NCI-H1105 treated with DMSO at 0.1 percent for 48 hours (cell line): ENCODE measurements at regions not wholly inside any gene's neighbourhood (a gene's known extent, or its start where the extent isn't known, plus 50 kb on each side); places are given as distances from the start of the nearest gene placed in this dataset.
A peak's percentile ranks its signal among the peaks of the same experiment; 100 is the strongest.

Source experiments
- DNase-seq: peaks from one replicate; lab custom pipeline; 2025; lab: John Stamatoyannopoulos, UW

DNA sequence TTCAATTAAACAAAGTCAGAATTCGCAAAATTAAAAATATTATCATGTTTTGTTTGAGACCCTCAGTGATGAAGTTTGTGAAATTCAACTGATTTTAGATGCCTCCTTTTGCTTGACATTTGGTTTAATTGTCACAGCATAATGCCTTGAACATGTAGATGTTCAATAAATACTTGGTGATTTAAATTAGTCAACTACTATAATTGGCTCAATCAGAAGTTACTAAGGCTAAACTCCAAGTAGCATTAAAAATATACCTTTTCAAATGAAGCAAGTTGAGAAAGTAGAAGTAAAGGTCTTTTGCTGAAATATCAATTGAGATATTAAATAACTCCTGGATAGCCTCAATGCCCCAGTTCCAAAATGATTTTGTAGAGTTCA, 145.8 kb upstream of the AKIRIN2 start:
- DNase-seq: no peak

DNA sequence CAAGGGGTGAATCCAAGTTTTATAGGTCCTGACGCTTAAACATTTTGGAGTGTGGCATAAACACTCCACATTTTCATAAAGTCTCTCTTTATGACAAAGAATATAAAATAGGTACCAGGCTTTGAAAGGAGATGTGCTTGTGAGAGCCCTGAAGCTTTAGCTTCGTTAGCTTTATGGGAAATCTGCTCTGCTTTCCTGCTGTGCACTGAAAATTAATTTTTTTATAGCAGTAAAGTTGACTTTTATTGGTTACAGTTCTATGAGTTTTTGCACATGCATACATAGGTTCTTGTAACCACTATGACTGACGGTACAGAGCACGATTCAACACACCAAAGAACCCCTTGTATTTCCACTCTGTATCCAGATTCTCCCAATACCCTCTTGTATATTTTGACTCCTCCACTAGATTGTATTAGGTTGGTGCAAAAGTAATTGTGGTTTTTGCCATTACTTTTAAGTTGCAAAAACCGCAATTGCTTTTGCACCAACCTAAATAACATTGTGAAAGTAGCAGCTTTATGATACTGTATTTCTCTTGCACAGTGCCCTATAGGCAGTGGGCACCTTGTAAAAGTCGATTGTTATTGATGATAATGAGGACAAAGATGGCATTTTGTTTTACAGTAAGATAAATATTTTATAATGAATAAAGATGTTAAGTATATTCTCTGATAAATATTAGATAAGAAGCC, 145.2 kb upstream of the AKIRIN2 start:
- no peak for DNase-seq

DNA sequence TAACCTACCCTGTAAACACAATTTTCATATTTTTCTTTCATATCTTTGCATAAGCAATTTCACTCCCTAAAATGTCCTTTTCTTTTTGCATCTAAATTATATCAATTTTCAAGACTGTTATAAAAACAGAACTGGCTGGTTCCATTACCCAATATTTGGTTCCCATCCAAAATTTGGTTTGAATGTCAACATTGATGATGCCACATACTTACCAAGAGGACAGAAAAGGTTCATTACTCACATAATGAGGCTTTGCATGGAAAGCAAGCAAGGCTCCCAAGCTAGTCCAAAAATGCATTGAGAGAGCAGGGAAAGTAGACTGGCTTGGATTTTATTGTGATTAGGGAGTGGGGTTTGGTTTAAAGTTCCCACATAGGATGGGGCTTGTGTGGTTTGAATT, 144.4 kb upstream of the AKIRIN2 start:
- DNase-seq: no peak

DNA sequence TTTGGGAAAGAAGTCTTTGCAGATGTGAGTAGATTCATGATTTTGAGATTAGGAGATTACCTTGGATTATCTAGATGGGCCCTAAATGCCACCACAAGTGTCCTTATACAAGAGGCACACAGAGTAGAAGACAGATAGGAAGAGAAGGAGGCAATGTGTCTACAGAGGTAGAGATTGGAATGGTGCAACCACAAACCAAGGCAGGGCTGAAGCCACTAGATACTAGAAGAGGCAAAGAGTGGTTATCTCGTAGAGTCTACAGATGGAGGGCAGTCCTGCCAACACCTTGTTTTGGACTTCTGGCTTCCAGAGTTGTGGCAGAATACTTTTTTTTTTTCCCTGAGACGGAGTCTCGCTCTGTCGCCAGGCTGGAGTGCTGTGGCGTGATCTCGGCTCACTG, 138.3 kb upstream of the AKIRIN2 start:
- DNase-seq: no peak

DNA sequence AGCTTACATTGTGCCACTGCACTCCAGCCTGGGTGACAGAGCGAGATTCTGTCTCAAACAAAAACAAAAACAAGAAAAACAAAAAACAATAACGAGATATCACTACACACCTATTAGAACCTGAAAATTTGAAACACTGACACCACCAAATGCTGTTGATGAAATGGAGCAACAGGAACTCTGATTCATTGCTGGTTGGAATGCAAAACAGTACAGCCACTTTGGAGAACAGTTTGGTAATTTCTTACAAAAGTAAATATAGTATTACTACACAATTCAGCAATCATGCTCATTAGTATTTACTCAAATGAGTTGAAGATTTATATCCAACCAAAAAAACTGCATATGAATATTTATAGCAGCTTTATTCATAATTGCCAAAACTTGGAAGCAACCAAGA, 135.8 kb upstream of the AKIRIN2 start:
- no peak for DNase-seq

DNA sequence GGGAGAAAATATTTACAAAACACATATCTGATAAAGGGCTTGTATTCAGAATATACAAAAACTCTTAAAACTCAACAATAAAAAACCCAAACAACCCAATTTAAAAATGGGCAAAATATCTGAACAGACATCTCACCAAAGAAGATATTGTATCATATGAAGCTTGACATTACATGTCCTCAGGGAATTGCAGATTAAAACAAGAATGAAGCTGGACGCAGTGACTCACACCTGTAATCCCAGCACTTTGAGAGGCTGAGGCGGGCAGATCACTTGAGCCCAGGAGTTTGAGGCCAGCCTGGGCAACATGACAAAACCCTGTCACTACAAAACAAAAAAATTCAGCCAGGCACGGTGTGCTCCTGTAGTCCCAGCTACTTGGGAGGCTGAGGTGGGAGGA, 135.4 kb upstream of the AKIRIN2 start:
- no peak for DNase-seq

DNA sequence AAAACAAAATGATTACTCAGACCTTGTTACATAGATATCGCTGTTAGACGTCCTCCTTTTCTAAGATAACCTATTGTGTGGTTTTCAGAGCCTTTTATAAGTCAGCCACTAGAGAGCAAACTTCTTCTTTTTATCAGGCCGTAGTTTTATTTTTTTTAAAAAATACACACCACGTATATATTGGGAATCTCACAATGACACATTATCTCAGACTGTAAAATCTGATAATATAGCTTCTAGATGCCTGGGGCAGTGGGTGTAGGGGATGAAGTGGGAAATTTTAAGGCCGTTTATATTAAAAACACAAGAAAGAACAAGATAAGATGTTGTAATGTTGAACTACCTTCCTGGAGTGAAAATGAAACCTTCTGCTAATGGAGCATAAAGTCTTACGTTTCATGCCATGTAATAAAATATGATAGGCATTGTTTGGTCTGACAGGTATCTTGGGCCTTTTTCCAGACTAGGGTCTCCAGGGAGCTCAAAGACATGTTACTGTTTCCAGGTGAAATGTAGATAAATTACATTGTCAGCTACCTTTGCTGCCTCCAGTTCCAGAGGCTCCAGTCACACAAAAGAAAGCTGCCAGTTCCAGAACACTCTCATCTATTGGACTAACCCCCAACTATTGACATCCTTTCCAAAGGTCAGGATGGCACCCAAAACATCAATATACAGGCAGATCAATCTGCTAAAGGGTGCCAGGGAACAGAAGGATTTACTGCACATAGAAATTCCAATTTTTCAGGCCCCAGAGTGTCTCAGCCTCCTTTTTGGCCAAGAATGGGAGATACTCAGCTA, 130.2 kb upstream of the AKIRIN2 start:
- DNase-seq: peak; percentile 78

DNA sequence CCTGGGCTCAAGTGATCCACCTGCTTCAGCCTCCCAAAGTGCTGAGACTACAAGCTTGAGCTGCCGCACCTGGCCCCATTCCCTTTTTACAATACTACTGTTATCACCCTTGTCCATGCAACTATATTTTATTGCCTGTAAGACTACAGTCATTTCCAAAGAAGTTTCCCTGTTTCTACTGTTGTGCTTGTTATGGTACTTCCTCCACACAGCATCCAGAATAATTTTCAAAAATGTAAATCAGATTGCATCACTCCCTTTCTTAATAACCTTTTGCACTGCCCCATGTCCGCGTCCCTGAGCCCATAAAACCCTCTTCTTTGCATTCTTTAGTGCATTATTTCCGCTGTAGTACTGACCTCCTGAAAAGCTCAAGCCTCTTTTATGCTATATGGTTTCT, 128.9 kb upstream of the AKIRIN2 start:
- DNase-seq: no peak

DNA sequence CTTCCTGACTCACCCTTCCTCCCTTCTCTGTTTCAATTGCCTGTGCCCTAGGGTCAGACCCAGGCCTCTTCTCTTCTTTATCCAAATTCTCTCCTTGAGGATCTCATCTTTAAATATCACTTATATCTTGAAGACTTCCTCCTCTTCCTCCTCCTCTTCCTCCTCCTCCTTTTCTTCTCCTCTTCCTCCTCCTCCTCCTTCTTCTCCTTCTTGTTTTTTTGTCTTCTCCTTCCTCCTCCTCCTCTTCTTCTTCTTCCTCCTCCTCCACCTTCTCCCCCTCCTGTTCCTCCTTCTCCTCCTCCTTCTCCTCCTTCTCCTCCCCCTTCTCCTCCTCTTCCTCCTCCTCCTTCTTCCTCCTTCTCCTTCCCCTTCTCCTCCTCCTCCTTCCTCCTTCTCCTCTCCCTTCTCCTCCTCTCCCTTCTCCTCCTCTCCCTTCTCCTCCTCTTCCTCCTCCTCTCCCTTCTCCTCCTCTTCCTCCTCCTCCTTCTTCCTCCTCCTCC, 127.6 kb upstream of the AKIRIN2 start:
- no peak for DNase-seq

DNA sequence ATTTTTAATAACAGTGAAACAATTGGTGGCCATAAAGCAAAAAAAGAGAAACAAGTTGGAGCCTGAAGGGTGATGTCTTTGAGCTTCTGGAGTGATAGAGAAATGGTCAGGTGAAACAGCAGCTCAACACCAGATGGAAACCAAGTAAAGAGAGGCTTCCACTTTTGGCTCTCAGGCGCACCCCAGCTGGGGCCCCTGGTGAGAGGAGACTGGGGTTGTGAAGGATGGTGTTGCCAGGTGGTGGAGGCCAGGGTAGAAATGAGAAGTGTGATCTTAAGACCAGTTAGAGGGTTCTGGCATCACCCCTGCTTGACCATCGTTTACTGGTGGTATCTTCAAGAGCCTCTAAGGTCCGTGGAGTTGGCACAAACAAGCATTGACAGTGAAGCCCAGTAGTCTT, 126.0 kb upstream of the AKIRIN2 start:
- no peak for DNase-seq

DNA sequence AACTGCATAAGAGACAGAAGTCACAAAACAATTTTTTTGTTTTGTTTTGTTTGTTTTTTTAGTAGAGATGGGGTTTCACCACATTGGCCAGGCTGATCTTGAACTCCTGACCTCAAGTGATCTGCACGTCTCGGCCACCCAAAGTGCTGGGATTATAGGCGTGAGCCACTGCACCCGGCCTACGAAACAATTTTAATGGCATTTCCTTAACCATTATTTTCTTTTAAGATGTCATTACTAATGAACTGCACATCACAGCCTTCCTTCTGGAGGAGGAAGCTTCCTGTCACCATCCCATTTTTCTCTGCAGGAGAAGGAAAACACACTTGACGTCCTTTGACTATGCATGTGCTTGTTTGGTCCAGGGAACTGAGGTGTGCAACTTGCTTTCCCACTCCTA, 125.3 kb upstream of the AKIRIN2 start:
- DNase-seq: no peak

DNA sequence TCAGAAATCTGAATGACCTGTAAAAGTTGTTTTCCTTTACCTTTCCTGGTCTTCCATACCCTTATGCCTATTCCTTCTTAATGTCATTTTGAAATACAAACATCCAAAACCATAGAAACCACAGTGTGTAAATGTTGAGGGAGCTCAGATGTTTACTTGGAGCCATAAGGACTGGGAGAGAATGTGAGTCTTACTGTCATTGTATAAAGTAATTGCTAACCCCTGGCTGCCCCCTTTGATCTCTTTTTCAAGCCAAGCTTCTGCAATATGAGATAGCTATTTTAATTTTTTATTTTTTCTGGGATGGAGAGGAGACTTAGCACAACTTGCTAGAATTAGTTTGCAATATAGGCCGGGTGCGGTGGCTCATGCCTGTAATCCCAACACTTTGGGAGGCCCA, 124.4 kb upstream of the AKIRIN2 start:
- no peak for DNase-seq

DNA sequence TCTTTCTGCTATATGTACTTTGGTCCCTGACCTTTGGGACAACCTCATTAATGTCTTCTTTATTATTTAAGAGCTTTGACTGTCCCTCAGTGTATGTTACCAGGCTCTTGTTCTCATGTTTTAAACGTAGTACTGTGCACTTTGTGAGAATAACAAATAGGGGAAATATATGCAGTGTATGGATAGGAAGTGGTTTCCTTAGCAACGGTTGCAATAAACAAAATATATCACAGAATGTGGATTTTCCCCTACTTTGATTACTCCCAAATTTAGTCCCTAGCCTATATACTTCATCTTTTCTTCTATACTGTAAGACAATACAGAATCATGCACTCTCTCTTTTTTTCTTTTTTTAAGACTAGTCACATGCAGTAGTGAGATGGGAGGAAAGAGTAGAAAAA, 123.8 kb upstream of the AKIRIN2 start:
- no peak for DNase-seq

DNA sequence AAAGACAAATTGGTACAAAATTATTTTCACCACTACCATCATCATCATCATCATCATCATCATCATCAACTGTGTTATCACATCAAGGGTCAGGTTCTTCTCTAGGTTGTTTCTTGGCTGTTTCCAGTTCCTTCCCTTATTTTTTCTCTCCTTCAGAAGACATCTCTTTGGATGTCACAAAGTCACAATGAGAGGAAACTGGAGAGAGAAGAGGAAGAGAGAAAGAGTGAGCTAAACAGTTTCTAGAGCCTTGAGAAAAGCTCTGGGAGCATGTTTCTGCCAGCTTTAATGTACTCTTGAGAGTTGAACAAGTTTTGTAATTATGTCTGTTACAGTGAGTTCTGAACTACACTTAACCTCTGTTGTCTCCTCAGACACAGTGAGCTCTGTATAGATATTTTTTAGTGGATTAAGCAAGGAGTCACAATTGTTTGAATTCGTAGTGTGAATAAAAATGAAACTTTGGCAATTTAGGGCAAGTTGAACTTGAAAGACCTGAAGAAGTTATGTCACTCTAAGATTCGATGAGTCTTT, 123.0 kb upstream of the AKIRIN2 start:
- no peak for DNase-seq

DNA sequence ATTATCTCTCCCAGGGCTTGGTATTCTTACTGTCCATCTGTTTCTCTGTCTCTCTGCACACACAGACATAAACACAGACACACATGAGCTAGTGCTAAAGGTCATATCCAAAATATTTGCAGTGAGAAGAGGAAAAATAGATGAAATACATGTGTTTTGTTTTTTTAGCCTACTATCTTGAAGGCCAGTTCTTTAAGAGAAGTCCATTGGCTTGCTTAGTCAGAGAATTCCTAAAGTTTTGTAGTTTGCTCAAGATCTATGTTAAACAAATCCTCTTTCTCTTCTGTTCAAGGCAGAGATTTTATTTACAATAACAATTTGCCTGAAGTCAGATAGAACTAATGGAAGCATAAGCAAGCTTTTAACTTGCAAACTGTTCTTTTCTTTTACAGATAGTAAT, 120.0 kb upstream of the AKIRIN2 start:
- DNase-seq: no peak

DNA sequence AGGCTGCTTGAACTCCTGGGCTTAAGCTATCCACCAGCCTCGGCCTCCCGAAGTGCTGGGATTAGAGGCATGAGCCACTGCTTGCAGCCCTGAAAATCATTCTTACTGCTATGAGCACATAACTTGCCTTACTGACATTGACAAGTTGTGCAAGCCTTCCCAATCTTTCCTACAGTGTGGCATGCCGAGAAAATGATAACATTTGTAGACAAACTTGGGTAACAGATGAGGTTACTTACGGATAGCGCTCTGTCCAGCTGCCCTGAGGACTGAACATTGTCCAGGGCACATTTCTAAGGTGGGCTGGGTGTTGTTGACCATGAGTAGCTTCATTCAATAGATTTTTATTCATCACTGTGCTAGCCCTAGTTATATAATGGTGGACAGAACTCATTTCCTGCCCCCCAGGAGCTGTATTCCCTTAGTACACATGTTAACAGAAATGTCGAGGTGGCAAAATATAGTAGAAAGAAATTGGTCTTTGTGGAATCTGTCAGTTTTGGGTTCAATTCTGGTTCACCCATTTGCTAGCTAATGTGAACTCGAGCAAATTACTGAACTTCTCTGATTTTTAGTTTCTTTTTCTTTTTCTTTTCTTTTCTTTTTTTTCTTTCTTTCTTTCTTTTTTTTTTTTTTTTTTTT, 118.4 kb upstream of the AKIRIN2 start:
- no peak for DNase-seq

DNA sequence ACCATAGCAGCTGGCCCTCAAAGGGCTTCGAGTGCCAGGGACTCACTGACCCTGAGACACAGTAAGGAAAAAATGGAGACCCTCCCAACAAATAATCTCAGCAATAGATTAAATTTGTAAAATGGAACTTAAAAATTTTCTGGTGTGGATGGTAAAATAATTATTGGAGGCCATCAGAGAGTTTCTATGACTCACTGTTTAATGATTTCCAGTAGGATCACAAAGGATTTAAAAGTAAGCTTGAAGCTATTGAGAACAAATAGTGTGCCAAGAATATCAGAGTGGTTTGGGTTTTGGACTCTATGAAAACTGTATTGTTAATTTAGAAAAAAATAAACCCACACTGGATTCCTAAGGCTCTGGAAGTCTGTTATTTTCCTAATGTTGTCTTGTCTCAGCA, 115.2 kb upstream of the AKIRIN2 start:
- no peak for DNase-seq

DNA sequence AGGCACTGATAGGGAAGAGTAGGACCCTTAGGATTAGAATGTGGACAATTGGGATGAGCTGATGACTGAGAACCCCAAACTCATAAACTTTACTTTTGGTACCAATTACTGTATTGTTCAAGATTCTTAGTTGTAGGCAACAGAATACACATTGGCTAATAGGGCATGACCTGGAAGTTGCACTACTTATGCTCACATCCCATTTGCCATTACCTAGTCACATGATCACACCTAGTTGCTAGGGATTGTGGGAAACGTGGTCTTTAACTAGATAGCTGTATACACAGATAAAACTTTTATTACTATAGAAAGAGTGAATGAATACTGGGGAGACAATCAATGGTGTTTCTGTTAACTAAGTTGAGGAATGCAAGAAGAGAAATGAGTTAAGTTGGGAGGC, 113.4 kb upstream of the AKIRIN2 start:
- DNase-seq: no peak

DNA sequence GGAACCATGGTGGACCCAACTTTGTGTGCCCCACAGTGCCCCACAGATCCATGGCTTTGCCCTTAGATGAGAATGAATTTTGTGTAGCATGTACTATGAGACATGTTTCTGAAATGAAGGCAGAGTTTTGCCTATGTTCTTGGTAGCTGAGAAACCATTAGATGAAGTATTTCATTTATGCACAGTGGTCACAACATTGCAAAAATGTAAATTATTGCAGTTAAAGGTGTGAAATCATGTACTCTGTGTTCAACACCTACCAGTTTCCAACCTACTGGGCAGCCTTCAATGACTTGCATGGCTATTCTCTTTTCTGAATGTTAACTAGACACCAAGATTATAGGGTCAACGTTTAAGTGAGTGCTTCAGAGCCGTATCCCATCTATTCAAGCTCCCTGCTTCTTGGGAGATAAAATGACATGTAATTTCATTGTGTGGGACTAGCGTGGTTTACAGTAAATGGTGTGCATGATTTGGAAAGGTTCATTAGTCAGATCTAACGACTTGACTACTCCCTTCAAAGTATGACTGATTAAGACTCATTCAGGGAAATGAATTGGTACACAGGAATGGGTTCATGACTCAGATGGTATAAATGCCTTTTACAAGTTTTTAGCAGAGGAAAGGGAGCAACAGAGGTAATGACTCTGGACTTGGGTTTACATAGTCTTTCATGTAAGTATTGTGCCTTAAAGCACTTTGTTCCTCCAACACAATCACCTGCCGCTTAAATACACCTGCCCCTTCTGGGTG, 106.1 kb upstream of the AKIRIN2 start:
- peak; percentile 54 for DNase-seq

DNA sequence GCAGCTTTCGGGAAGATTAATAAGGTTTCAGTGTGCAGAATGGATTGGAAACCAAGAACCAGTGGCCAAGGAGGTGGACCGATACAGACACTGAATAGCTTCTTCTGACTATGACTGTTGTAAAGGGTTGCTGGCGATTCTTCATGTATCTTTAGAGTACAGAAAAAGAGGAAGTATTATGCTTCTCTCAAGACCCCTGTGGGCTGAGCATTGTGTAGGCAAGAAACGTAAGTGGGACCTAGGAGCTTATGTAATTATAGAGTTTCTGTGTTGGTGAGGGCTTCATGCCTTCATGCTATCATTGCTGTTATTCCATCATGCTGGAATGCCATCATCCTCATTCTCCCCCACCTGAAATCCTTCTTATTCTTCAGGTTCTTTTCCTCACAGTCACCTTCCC, 105.4 kb upstream of the AKIRIN2 start:
- DNase-seq: no peak

DNA sequence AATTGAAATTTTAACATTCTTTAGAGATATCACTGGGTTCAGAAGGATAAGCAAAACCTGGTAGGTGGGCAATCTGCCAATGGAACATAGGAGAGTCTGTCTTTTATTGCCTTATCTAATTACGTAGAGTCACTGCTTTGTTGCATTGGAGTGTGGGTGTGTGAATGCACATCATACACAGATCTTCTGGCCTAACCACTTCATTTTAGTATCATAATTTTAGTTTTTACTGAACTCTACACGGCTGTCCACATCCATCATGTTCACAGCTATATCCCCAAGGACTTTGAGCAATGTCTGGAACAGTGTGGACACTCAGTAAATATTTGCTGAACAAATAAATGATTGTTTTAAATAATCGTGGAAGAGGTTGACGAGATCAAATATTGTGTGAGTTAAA, 104.6 kb upstream of the AKIRIN2 start:
- peak; percentile 89 for DNase-seq

DNA sequence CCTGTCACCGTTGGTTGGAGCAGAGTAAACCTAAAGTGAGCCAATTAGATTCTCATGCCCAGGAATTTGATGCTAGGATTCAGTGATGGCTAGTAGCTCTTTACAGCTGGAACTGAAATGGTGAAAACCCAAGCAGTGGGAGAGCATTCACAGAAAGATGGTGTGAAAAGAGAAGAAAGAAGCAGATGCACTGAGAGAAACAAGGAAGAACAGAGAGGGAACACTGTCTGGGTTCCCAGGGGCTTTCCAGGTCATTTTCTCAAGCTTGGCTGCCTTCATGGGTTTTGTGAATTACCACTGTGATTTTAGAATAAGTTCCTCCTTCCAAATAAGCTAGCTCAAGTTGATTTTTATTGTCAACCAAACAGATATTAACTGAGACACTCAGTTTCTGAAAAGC, 104.1 kb upstream of the AKIRIN2 start:
- no peak for DNase-seq
